DMS53 treated with DMSO at 0.1 percent for 48 hours (cell line): ENCODE measurements at regions not wholly inside any gene's neighbourhood (a gene's known extent, or its start where the extent isn't known, plus 50 kb on each side); places are given as distances from the start of the nearest gene placed in this dataset.
"Not testable (repeated sequence)": the region's sequence is repeated elsewhere in the genome, so short reads cannot be mapped to it uniquely, and the experiment has no call there.

Experiments
- DNase-seq: peaks from one replicate; lab custom pipeline; 2025; ENCODE audit not compliant: unreplicated experiment; lab: John Stamatoyannopoulos, UW

GRCh38 chrX:131826572-131826971, 196.5 kb upstream of the STK26 start:
- DNase-seq, result no peak

- DNase-seq, result no peak
Observed at GRCh38 chrX:131827935-131828334, 195.2 kb upstream of the STK26 start.

GRCh38 chrX:131828482-131828881, 194.6 kb upstream of the STK26 start:
- no peak for DNase-seq

DNA sequence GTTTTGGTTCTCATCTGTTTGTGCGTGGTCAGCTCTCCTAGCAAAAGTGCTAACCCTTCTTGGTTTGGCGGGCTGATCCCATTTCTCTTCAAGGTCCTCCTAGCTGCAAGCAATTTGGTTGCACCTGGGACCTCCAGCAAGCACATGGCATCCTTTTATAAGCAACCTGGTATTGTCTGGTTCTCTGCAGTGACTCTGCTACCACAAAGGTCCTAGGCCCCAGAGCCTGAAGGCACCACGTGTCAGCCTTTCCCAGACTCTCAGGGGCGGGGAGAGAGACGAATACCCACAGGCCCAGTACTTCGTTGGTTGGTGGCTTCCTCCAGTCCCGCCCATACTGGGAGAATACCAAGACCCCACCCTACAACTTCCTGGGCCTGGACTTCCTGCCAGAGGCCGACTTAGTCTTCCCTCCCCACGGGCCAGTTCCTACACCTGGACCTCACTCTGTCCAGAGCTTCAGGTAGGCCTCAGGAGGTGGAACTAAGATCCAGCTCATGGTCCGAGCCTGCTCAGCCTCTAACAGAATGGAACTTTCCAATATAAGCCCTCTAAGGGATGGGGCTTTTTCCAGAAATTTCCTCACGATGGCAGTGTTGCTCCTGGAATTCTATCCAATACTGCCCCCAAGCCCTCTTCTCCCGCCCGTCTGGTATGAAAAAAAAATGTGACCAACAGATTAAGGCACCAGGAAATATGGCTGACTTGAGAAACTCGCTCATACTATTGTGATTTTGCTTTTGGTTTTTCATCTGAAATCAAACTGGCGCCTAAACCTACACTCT, 192.5 kb upstream of the STK26 start:
- DNase-seq, result peak; percentile 88

DNA sequence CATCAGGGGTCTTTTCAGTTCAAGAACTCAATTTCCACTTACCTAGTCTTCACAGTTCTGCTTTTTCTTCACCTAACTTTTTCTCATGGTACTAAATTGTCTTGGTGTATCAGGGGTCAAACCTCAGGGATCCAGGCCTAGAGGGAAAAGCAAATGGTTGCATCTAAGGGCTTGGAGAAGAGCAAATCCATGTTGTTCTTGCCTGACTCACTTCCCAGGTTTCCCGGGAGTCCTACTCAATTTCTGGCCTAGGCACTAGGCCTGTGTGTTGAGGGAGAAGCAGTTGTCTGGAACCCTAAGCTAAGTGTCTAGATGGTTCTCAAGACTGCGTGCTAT, 191.9 kb upstream of the STK26 start:
- DNase-seq, result no peak

GRCh38 chrX:131836161-131836560, 186.9 kb upstream of the STK26 start:
- DNase-seq, result no peak

- no peak for DNase-seq
Observed at GRCh38 chrX:131837325-131837724, 185.8 kb upstream of the STK26 start.

DNA sequence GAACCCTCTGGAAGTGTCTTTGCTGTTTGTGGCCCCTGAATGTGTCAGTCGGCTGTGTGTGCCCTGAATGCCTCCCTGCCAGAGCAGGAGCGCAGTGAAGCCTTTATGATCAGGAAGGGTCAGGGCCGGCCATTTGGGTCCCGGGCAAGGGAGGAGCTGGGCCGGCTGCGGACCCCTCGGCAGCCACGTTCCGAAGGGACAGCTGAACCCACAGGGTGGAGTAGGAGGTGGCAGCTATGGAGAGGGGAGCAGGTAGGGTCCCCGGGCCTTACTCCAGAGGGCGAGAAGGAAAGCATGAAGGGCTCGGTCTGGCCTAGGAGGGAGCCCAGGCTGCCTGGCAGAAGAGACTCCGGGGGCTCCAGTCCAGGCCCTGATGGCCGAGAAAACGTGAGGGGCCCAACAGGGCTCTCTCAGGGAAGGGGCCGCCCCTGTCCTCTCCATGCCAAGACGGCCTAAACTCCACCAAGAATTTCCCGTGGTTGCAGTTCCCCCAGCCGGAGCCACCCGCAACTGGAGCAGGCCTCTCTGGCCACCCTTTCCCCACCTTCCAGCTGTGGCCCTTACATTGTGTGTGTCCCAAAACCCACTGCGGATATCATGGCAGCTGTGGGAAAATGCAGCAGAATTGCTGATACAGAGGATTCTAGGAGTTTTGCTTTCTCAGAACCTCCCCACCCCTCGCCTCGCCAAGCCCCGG, 182.2 kb upstream of the STK26 start:
- no peak for DNase-seq

DNA sequence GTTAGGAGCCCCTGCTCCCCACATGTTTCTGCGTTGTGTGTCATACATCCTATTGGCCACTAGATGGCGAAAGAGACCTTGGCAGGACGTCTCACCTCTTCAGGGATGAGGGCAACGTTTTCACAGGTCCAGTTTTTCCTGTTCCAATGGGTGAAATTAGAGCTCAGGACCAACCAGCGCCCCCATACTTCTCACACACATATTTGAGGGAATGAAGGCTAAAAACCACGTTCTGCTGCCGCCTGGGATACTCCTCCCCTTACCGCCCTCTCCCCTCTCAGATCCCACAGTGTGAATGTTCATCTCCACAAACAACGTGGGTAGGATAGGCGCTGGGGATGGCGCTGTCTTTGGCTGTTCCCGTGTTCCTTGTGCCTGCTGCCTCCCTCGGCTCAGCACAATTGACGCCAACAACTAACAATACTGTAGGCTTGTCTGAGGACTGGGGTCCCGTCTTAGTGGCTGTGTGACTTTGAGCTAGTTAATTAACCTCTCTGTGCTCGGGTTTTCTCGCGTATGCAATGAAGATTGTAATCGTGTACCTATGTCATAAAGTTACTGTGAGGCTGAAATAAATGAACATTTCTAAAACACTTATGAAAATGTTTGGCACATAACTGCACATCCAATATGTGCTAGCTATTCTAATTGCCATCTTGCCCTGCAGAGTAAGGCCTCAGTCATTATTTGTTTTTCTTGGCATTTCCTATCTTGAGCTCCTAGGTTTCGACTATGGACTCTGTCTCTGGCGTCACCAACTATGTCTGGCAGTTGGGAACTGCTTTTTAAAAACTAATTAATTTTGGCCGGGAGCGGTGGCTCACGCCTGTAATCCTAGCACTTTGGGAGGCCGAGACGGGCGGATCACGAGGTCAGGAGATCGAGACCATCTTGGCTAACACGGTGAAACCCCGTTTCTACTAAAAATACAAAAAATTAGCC, 181.3 kb upstream of the STK26 start:
- peak; percentile 61 for DNase-seq

DNA sequence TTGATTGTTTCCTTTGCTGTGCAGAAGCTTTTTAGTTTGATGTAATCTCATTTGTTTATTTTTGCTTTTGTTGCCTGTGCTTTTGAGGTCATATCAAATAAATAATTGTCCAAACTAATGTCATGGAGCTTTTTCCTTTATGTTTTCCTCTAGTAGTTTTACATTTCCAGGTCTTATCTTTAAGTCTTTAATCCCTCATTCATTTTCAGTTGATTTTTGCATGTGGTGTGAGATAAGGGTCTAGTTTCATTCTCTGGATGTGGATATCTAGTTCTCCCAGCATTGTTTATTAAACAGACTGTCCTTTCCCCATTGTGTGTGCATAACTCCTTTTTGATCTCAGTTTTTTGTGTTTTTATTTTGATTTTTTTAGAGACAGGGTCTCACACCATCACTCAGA, 179.1 kb upstream of the STK26 start:
- DNase-seq, result no peak

DNA sequence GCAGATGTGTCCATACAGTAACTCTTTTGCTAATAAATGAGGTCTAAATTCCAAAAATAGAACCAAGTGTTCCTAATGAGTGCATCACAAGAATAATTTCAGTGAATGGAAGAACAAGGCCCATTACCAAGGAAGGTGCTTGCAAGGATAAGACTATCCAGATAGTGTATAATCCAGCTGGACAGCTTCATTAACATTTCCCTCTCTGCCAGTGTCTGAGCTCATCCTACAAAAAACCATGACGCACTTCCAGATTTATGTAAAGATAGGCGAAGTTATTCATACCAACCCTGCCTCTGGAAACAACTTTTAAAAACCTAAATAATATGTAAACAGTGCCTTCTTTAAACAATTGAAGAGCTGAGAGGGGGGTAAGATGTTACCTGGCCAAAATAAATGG, 177.9 kb upstream of the STK26 start:
- no peak for DNase-seq

DNA sequence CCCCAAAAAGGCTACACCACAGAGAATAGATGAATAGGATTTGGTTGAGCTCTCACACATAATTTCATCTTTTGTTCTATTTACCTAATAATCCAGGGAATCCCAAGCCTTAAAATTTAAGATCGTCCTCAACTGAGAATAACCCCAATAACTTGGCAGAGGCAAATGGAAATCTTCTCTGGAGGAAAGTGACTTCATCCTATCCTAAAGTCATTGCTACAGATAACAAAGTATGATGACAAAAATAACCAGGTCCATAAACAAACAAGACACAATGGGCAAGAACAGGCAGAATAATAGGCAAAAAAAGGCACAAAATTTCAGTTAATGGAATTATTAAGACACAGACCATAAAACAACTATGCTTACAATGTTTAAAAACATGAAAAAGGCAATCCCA, 177.3 kb upstream of the STK26 start:
- DNase-seq, result no peak

DNA sequence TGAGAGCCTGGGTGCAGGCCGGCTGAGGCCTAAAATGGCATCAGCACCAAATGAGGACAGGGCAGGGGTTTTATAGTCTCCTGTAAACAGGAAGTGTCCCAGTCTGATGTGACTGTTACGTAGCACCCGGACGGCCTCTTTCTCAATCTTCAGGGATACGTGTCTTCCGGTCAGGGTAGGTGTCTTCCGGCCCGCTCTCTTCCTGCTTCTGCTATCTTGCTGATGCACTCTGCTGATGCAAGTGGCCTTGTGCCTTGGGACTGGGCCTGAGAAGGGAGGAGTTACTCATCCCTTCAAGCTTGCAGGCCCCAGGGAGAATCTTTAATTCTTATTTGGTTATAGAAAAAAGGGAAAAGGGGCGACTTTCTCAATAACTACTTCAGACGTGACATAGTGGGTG, 172.1 kb upstream of the STK26 start:
- not testable (repeated sequence) for DNase-seq

- no peak for DNase-seq
Observed at GRCh38 chrX:131853440-131853839, 169.7 kb upstream of the STK26 start.

GRCh38 chrX:131854581-131854980, 168.5 kb upstream of the STK26 start:
- peak; percentile 17 for DNase-seq

- no peak for DNase-seq
Observed at GRCh38 chrX:131861088-131861787, 161.9 kb upstream of the STK26 start.

- no peak for DNase-seq
Observed at GRCh38 chrX:131862321-131862720, 160.8 kb upstream of the STK26 start.

GRCh38 chrX:131869182-131869581, 153.9 kb upstream of the STK26 start:
- no peak for DNase-seq

DNA sequence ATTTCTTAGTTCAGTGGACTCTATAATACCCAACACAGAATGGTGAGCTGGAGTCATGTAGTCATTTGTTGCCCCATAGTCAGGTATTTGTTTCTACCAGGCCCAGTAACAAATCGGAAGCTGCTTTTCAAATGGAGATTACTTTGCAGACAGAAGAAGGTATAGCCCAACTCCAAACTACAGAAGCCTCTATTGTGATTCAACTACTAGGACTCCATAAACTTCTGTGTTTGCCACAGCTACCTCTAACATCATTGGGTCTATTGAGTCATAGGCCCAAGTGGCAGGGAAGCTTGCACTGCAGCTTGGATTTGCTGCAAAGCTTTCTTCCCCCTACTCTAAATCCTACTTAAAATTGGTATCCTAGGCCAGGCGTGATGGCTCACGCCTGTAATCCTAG, 148.8 kb upstream of the STK26 start:
- no peak for DNase-seq

- not testable (repeated sequence) for DNase-seq
Observed at GRCh38 chrX:131875827-131876226, 147.3 kb upstream of the STK26 start.

GRCh38 chrX:131881194-131881593, 141.9 kb upstream of the STK26 start:
- DNase-seq, result no peak
